ENCODE measurements at regions not wholly inside any gene's neighbourhood (a gene's known extent, or its start where the extent isn't known, plus 50 kb on each side); places are given as distances from the start of the nearest gene placed in this dataset.
A peak's percentile ranks its signal among the peaks of the same experiment; 100 is the strongest.

DNA sequence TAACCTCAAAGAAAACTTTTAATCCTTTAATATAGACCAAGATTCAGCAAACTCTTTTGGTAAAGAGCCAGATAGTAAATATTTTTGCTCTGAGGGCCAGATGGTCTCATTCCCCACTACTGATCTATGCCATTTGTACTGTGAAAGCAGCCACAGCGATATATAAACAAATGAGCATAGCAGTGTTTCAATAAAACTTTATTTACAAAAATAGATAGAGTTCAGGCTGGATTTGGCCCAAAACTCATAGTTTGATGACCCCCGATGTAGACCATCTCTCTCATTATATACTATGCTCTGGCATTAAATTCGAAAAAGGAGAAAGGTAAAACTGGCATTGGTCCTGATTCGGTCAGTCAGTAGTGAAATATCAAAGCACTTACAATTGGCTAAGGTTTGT is 195.8 kb upstream of the NRIP1 start:
- Histone ChIP-seq H3K9me3 (ENCODE audit: low read depth) (no peaks in the 10 kb centered on the region), H3K9ac (no peak overlapping the region), H3F3A (ENCODE audit: low read depth) (no peaks in the 10 kb centered on the region), H3K4me1 (no peaks in the 10 kb centered on the region), H3K27me3 (no peaks in the 10 kb centered on the region), H3K79me2 (ENCODE audit: low read depth) (no peaks in the 10 kb centered on the region), H3K4me2 (no peak overlapping the region), H4K20me1 (ENCODE audit: low read depth) (no peaks in the 10 kb centered on the region), H3K27ac (no peak overlapping the region), H2AFZ (replicated peaks) (peak overlapping the region; percentile 0), H3K4me3 (no peak overlapping the region), H3K36me3 (no peaks in the 10 kb centered on the region)
- H3K36me3 Mint-ChIP-seq, result no peaks in the 10 kb centered on the region
- TF ChIP-seq, protein P1, sequence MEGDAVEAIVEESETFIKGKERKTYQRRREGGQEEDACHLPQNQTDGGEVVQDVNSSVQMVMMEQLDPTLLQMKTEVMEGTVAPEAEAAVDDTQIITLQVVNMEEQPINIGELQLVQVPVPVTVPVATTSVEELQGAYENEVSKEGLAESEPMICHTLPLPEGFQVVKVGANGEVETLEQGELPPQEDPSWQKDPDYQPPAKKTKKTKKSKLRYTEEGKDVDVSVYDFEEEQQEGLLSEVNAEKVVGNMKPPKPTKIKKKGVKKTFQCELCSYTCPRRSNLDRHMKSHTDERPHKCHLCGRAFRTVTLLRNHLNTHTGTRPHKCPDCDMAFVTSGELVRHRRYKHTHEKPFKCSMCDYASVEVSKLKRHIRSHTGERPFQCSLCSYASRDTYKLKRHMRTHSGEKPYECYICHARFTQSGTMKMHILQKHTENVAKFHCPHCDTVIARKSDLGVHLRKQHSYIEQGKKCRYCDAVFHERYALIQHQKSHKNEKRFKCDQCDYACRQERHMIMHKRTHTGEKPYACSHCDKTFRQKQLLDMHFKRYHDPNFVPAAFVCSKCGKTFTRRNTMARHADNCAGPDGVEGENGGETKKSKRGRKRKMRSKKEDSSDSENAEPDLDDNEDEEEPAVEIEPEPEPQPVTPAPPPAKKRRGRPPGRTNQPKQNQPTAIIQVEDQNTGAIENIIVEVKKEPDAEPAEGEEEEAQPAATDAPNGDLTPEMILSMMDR (IDR thresholded peaks at IDR 0.05), result no peak
- TF ChIP-seq EZH2 (IDR thresholded peaks at IDR 0.05) (no peak), EZH2phosphoT487 (IDR thresholded peaks at IDR 0.05) (no peak)
- no peak overlapping the region for H3K4me3 Mint-ChIP-seq
- no peak for DNase-seq (ENCODE audit: low spot score)
- no peaks in the 10 kb centered on the region for H3K4me1 Mint-ChIP-seq
- H3K27ac Mint-ChIP-seq, result no peak overlapping the region
- H3K9me3 Mint-ChIP-seq, result peaks cover 7% of the 10 kb centered on the region
- H3K27me3 Mint-ChIP-seq (ENCODE audit: insufficient read depth, low read depth), result peaks cover 5% of the 10 kb centered on the region

DNA sequence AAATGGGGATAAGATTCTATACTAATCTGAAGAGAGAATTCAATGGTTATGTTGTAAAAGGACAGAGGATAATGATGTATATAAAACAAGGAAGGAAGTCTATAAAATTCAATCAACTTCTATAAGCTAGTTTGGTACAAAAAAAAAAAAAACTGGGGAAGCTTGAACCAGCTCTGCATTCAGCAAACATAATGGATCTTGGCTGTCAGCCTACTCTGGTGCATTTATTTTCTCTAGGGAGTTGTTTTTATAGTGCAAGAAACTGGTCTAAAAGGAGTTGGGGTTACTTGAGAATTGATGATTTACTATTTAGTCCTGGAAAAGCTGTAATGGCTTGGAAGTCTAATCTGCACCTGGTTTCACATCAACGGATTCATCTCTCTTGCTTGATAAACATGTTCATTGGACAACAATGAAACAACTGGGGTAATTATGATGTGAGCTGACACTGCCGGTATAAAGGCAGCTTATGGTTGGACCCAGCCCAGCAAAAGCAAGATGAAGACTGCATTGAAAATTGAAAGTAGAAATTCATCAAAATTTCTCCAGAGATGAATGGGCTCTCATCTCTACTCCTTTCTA is 199.4 kb upstream of the NRIP1 start:
- H3K36me3 ChIP-seq, result no peaks in the 10 kb centered on the region
- no peak overlapping the region for H3K9ac ChIP-seq
- H4K20me1 ChIP-seq (ENCODE audit: low read depth), result no peaks in the 10 kb centered on the region
- no peaks in the 10 kb centered on the region for H3K36me3 Mint-ChIP-seq
- H3K4me3 Mint-ChIP-seq, result no peak overlapping the region
- no peaks in the 10 kb centered on the region for H3K79me2 ChIP-seq (ENCODE audit: low read depth)
- H3K4me1 ChIP-seq, result no peaks in the 10 kb centered on the region
- H2AFZ ChIP-seq (replicated peaks), result no peak overlapping the region
- no peaks in the 10 kb centered on the region for H3K9me3 ChIP-seq (ENCODE audit: low read depth)
- no peaks in the 10 kb centered on the region for H3K4me1 Mint-ChIP-seq
- no peak overlapping the region for H3K27ac Mint-ChIP-seq
- H3K27me3 Mint-ChIP-seq (ENCODE audit: insufficient read depth, low read depth), result peaks cover 1% of the 10 kb centered on the region
- H3F3A ChIP-seq (ENCODE audit: low read depth), result no peaks in the 10 kb centered on the region
- H3K27ac ChIP-seq, result no peak overlapping the region
- peaks cover 10% of the 10 kb centered on the region for H3K9me3 Mint-ChIP-seq
- DNase-seq (ENCODE audit: low spot score), result no peak
- no peak overlapping the region for H3K4me3 ChIP-seq
- TF ChIP-seq EZH2 (IDR thresholded peaks at IDR 0.05) (no peak), EZH2phosphoT487 (IDR thresholded peaks at IDR 0.05) (no peak)
- TF ChIP-seq, protein P1 (IDR thresholded peaks at IDR 0.05), result no peak
- H3K27me3 ChIP-seq, result no peaks in the 10 kb centered on the region
- no peak overlapping the region for H3K4me2 ChIP-seq

DNA sequence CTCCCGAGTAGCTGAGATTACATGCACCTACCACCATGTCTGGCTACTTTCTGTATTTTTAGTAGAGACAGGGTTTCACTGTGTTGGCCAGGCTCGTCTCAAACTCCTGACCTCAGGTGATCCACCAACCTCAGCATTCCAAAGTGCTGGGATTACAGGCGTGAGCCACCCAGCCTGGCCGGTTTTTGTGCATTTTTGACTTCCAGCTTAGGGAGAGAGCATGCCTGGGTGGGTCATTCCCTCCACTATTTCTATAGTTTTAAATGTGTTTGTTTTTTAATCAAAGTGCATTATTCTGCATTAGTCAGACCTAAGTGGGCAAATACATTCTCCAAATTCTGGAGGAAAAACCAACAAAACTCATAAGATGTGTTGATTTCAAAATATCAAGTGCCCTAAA is 207.4 kb upstream of the NRIP1 start:
- Histone ChIP-seq H3K9ac (no peak overlapping the region), H3K4me1 (no peaks in the 10 kb centered on the region), H3K9me3 (ENCODE audit: low read depth) (no peaks in the 10 kb centered on the region), H3K36me3 (no peaks in the 10 kb centered on the region), H3K27ac (no peak overlapping the region), H2AFZ (replicated peaks) (no peak overlapping the region), H3K79me2 (ENCODE audit: low read depth) (no peaks in the 10 kb centered on the region), H3K4me2 (no peak overlapping the region), H3K4me3 (no peak overlapping the region), H3K27me3 (no peaks in the 10 kb centered on the region), H4K20me1 (ENCODE audit: low read depth) (no peaks in the 10 kb centered on the region), H3F3A (ENCODE audit: low read depth) (no peaks in the 10 kb centered on the region)
- Mint-ChIP-seq H3K27me3 (ENCODE audit: insufficient read depth, low read depth) (no peaks in the 10 kb centered on the region), H3K9me3 (peaks cover 3% of the 10 kb centered on the region), H3K4me3 (no peak overlapping the region), H3K27ac (no peak overlapping the region), H3K36me3 (peaks cover 1% of the 10 kb centered on the region), H3K4me1 (no peaks in the 10 kb centered on the region)
- no peak for TF ChIP-seq EZH2 (IDR thresholded peaks at IDR 0.05)
- DNase-seq (ENCODE audit: low spot score), result no peak

DNA sequence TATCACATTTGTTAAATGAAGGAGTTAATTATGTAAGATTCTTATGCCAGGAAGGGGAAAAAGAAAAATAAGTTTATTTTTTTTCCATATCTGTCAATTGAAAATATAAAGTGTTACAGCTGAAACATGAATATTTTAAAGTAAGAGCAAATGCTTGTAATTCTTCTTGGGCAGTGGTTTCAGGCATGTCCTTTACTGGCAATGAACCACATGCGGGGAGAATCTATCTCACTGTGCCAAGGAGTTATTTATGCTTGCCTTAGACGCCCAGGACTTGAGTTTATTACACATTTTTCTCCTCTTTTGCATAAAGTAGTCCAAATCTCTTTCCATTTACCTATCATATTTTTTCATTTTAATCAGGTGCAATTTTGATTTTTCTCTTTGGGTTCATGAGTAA is 207.8 kb upstream of the NRIP1 start:
- H3K36me3 ChIP-seq, result no peaks in the 10 kb centered on the region
- no peak overlapping the region for H2AFZ ChIP-seq (replicated peaks)
- H3K27me3 ChIP-seq, result no peaks in the 10 kb centered on the region
- TF ChIP-seq, protein P1 (IDR thresholded peaks at IDR 0.05), result no peak
- TF ChIP-seq EZH2 (IDR thresholded peaks at IDR 0.05), result no peak
- no peak for TF ChIP-seq EZH2phosphoT487 (IDR thresholded peaks at IDR 0.05)
- H3K4me1 ChIP-seq, result no peaks in the 10 kb centered on the region
- Mint-ChIP-seq H3K27me3 (ENCODE audit: insufficient read depth, low read depth) (no peaks in the 10 kb centered on the region), H3K4me1 (peaks cover 4% of the 10 kb centered on the region), H3K27ac (no peak overlapping the region), H3K36me3 (peaks cover 1% of the 10 kb centered on the region), H3K4me3 (no peak overlapping the region), H3K9me3 (peaks cover 3% of the 10 kb centered on the region)
- no peaks in the 10 kb centered on the region for H3K79me2 ChIP-seq (ENCODE audit: low read depth)
- DNase-seq (ENCODE audit: low spot score), result no peak
- H3K9me3 ChIP-seq (ENCODE audit: low read depth), result no peaks in the 10 kb centered on the region
- no peak overlapping the region for H3K27ac ChIP-seq
- H4K20me1 ChIP-seq (ENCODE audit: low read depth), result no peaks in the 10 kb centered on the region
- H3F3A ChIP-seq (ENCODE audit: low read depth), result no peaks in the 10 kb centered on the region
- H3K4me3 ChIP-seq, result no peak overlapping the region
- H3K4me2 ChIP-seq, result no peak overlapping the region
- no peak overlapping the region for H3K9ac ChIP-seq

Data from neural progenitor cell (in vitro differentiated cells).